WTC11 (cell line): ENCODE measurements at regions not wholly inside any gene's neighbourhood (a gene's known extent, or its start where the extent isn't known, plus 50 kb on each side); places are given as distances from the start of the nearest gene placed in this dataset.

ENCODE experiments used
- ATAC-seq: fragments of 200-7000 bp; cut with Tn5 transposase; 2 replicates; pipeline ENCODE4 v1.10.0; 2021; ENCODE audit warnings: mild to moderate bottlenecking, moderate library complexity
- CTCF ChIA-PET: fragments of 300-600 bp; sonication (Branson Sonifier 250); formaldehyde crosslinking; loops from one replicate; lab custom pipeline; 2021; ENCODE audit warnings: antibody characterized with exemption; lab: Charles Lee
- POLR2A ChIA-PET: fragments of 350-600 bp; sonication (Branson Sonifier 250); formaldehyde crosslinking; loops from one replicate; lab custom pipeline; 2021; ENCODE audit warnings: antibody characterized with exemption; lab: Charles Lee
- DNase-seq: peaks from one replicate; pipeline ENCODE4 v3.0.0; 2021; ENCODE audit warnings: low spot score
- H3K27ac Mint-ChIP-seq: 2 replicates; pipeline ENCODE4 v1.8.0; 2021; ENCODE audit warnings: mixed read lengths
- H3K27me3 Mint-ChIP-seq: 2 replicates; pipeline ENCODE4 v1.8.0; 2021; ENCODE audit warnings: low read depth, mild to moderate bottlenecking, moderate library complexity, mixed read lengths
- H3K36me3 Mint-ChIP-seq: 2 replicates; pipeline ENCODE4 v1.8.0; 2021; ENCODE audit warnings: mixed read lengths
- H3K4me1 Mint-ChIP-seq: 2 replicates; pipeline ENCODE4 v1.8.0; 2022; ENCODE audit warnings: mixed read lengths
- H3K4me3 Mint-ChIP-seq: 2 replicates; pipeline ENCODE4 v1.8.0; 2021; ENCODE audit warnings: mild to moderate bottlenecking, moderate library complexity, mixed read lengths
- H3K9me3 Mint-ChIP-seq: 2 replicates; pipeline ENCODE4 v1.8.0; 2021; ENCODE audit warnings: mixed read lengths
- CREB1 ChIP-seq: sonication (generic); formaldehyde crosslinking; IDR thresholded peaks from 2 replicates; pipeline ENCODE4 v1.8.0; 2023; ENCODE audit warnings: mild to moderate bottlenecking, missing genetic modification reagents
- CREM ChIP-seq: sonication (generic); formaldehyde crosslinking; IDR thresholded peaks from 2 replicates; pipeline ENCODE4 v1.8.1; 2022; ENCODE audit warnings: mild to moderate bottlenecking, missing genetic modification reagents, moderate library complexity
- ESRRA ChIP-seq: sonication (generic); formaldehyde crosslinking; IDR thresholded peaks from 2 replicates; pipeline ENCODE4 v1.8.1; 2022; ENCODE audit warnings: mild to moderate bottlenecking, missing genetic modification reagents, borderline replicate concordance
- NFE2L1 ChIP-seq: sonication (generic); formaldehyde crosslinking; IDR thresholded peaks from 2 replicates; pipeline ENCODE4 v1.8.1; 2023; ENCODE audit warnings: missing genetic modification reagents
- NFYB ChIP-seq: sonication (generic); formaldehyde crosslinking; conservative IDR thresholded peaks from 2 replicates; pipeline ENCODE4 v1.8.0; 2022; ENCODE audit warnings: low read depth, missing genetic modification reagents
- PRRX2 ChIP-seq: fragments of 250-450 bp; sonication (Bioruptor Pico); IDR thresholded peaks from 2 replicates; pipeline ENCODE4 v1.8.0; 2021; ENCODE audit warnings: mild to moderate bottlenecking
- SOX15 ChIP-seq: fragments of 250-450 bp; sonication (Bioruptor Pico); IDR thresholded peaks from 2 replicates; pipeline ENCODE4 v1.9.0; 2021; ENCODE audit warnings: mild to moderate bottlenecking
- SP1 ChIP-seq: sonication (generic); formaldehyde crosslinking; conservative IDR thresholded peaks from 2 replicates; pipeline ENCODE4 v1.8.1; 2022; ENCODE audit warnings: missing genetic modification reagents
- TEAD4 ChIP-seq: sonication (generic); formaldehyde crosslinking; IDR thresholded peaks from 2 replicates; pipeline ENCODE4 v1.8.0; 2022; ENCODE audit warnings: mild to moderate bottlenecking, missing genetic modification reagents
- TP53 ChIP-seq: sonication (generic); formaldehyde crosslinking; IDR thresholded peaks from 2 replicates; pipeline ENCODE4 v1.8.1; 2023; ENCODE audit warnings: mild to moderate bottlenecking, missing genetic modification reagents
- ZNF121 ChIP-seq: sonication (generic); formaldehyde crosslinking; IDR thresholded peaks from 2 replicates; pipeline ENCODE4 v1.8.0; 2023; ENCODE audit warnings: missing genetic modification reagents
- ZNF232 ChIP-seq: sonication (generic); formaldehyde crosslinking; IDR thresholded peaks from 2 replicates; pipeline ENCODE4 v1.8.0; 2022; ENCODE audit warnings: mild to moderate bottlenecking, missing genetic modification reagents
- ZNF396 ChIP-seq: fragments of 250-450 bp; sonication (Bioruptor Pico); IDR thresholded peaks from 2 replicates; pipeline ENCODE4 v1.8.0; 2021; ENCODE audit warnings: mild to moderate bottlenecking, moderate library complexity, borderline replicate concordance
- ZNF671 ChIP-seq: fragments of 250-450 bp; sonication (Bioruptor Pico); IDR thresholded peaks from 2 replicates; pipeline ENCODE4 v1.8.0; 2021; ENCODE audit warnings: mild to moderate bottlenecking
- TF ChIP-seq, protein P1 (sequence below): sonication (generic); formaldehyde crosslinking; IDR thresholded peaks from 2 replicates; pipeline ENCODE4 v1.8.1; 2023; ENCODE audit warnings: mild to moderate bottlenecking, missing genetic modification reagents, moderate library complexity
- TF ChIP-seq, protein P2 (sequence below): sonication (generic); formaldehyde crosslinking; IDR thresholded peaks from 2 replicates; pipeline ENCODE4 v1.8.1; 2023; ENCODE audit warnings: mild to moderate bottlenecking, missing genetic modification reagents
- TF ChIP-seq, protein P3 (sequence below): sonication (generic); formaldehyde crosslinking; IDR thresholded peaks from 2 replicates; pipeline ENCODE4 v1.8.0; 2022; ENCODE audit warnings: missing genetic modification reagents
- TF ChIP-seq, protein P4 (sequence below): fragments of 250-450 bp; sonication (Bioruptor Pico); IDR thresholded peaks from 2 replicates; pipeline ENCODE4 v1.9.0; 2021; ENCODE audit warnings: mild to moderate bottlenecking
- TF ChIP-seq, protein P5 (sequence below): sonication (generic); formaldehyde crosslinking; IDR thresholded peaks from 2 replicates; pipeline ENCODE4 v1.8.1; 2023; ENCODE audit warnings: mild to moderate bottlenecking, missing genetic modification reagents
- TF ChIP-seq, protein P6 (sequence below): sonication (generic); formaldehyde crosslinking; IDR thresholded peaks from 2 replicates; pipeline ENCODE4 v1.8.1; 2022; ENCODE audit warnings: missing genetic modification reagents, borderline replicate concordance

DNA sequence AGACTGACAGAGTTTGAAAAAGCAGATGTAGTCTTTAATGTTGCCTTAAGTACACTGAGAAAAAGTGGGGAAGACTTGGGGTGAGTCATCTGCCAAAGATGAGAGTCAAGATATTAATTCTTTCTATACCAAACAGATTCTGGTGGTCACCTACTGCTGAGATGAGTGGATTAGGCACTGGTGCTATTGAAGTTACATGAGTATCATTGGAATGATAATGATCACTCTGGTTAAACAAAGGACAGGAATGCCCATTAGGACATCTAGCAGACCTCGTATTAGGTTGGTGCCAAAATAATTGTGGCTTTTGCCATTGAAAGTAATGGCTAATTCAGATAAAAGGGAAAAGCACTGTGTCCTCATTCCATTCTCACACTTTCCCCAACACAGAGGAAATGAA is 1588.9 kb downstream of the KCNT2 start:
- H3K27me3 Mint-ChIP-seq = no peaks in the 10 kb centered on the region
- TF ChIP-seq, protein P1, sequence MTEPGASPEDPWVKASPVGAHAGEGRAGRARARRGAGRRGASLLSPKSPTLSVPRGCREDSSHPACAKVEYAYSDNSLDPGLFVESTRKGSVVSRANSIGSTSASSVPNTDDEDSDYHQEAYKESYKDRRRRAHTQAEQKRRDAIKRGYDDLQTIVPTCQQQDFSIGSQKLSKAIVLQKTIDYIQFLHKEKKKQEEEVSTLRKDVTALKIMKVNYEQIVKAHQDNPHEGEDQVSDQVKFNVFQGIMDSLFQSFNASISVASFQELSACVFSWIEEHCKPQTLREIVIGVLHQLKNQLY = no peak
- no peak for TF ChIP-seq TP53 (CRISPR knock-in tag)
- TF ChIP-seq, protein P2, sequence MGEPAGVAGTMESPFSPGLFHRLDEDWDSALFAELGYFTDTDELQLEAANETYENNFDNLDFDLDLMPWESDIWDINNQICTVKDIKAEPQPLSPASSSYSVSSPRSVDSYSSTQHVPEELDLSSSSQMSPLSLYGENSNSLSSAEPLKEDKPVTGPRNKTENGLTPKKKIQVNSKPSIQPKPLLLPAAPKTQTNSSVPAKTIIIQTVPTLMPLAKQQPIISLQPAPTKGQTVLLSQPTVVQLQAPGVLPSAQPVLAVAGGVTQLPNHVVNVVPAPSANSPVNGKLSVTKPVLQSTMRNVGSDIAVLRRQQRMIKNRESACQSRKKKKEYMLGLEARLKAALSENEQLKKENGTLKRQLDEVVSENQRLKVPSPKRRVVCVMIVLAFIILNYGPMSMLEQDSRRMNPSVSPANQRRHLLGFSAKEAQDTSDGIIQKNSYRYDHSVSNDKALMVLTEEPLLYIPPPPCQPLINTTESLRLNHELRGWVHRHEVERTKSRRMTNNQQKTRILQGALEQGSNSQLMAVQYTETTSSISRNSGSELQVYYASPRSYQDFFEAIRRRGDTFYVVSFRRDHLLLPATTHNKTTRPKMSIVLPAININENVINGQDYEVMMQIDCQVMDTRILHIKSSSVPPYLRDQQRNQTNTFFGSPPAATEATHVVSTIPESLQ (CRISPR knock-in tag) = no peak
- no peak for TF ChIP-seq TEAD4 (CRISPR knock-in tag)
- TF ChIP-seq, protein P3, sequence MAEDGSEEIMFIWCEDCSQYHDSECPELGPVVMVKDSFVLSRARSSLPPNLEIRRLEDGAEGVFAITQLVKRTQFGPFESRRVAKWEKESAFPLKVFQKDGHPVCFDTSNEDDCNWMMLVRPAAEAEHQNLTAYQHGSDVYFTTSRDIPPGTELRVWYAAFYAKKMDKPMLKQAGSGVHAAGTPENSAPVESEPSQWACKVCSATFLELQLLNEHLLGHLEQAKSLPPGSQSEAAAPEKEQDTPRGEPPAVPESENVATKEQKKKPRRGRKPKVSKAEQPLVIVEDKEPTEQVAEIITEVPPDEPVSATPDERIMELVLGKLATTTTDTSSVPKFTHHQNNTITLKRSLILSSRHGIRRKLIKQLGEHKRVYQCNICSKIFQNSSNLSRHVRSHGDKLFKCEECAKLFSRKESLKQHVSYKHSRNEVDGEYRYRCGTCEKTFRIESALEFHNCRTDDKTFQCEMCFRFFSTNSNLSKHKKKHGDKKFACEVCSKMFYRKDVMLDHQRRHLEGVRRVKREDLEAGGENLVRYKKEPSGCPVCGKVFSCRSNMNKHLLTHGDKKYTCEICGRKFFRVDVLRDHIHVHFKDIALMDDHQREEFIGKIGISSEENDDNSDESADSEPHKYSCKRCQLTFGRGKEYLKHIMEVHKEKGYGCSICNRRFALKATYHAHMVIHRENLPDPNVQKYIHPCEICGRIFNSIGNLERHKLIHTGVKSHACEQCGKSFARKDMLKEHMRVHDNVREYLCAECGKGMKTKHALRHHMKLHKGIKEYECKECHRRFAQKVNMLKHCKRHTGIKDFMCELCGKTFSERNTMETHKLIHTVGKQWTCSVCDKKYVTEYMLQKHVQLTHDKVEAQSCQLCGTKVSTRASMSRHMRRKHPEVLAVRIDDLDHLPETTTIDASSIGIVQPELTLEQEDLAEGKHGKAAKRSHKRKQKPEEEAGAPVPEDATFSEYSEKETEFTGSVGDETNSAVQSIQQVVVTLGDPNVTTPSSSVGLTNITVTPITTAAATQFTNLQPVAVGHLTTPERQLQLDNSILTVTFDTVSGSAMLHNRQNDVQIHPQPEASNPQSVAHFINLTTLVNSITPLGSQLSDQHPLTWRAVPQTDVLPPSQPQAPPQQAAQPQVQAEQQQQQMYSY (CRISPR knock-in tag) = no peak
- TF ChIP-seq, protein P4, sequence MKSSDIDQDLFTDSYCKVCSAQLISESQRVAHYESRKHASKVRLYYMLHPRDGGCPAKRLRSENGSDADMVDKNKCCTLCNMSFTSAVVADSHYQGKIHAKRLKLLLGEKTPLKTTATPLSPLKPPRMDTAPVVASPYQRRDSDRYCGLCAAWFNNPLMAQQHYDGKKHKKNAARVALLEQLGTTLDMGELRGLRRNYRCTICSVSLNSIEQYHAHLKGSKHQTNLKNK (CRISPR knock-in tag) = no peak
- CTCF ChIA-PET = no interaction called here
- ATAC-seq = no peak
- no peak overlapping the region for H3K27ac Mint-ChIP-seq
- no peaks in the 10 kb centered on the region for H3K4me1 Mint-ChIP-seq
- POLR2A ChIA-PET = no interaction called here
- no peak for DNase-seq
- peaks cover 7% of the 10 kb centered on the region for H3K36me3 Mint-ChIP-seq
- H3K9me3 Mint-ChIP-seq = peaks cover 15% of the 10 kb centered on the region
- no peak overlapping the region for H3K4me3 Mint-ChIP-seq

DNA sequence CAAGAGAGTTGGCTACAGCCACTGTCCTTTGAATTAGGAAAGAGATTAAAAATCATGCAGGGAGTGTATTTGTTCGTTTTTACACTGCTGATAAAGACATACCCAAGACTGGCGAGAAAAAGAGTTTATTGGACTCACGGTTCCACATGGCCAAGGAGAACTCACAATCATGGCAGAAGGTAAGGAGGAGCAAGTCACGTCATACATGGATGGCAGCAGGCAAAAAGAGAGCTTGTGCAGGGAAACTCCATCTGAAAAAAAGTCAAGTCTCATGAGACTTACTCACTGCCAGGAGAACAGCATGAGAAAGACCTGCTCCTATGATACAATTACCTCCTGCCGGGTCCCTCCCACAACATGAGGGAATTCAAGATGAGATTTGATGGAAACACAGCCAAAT is 1595.2 kb downstream of the KCNT2 start:
- no peak for TF ChIP-seq NFE2L1 (CRISPR knock-in tag)
- TF ChIP-seq CREB1 (CRISPR knock-in tag) = no peak
- TF ChIP-seq CREM (CRISPR knock-in tag) = no peak
- TF ChIP-seq ZNF396 = no peak
- no peak for TF ChIP-seq ZNF121 (CRISPR knock-in tag)
- peaks cover 32% of the 10 kb centered on the region for H3K9me3 Mint-ChIP-seq
- DNase-seq (no peak), ATAC-seq (no peak)
- H3K36me3 Mint-ChIP-seq = peaks cover 22% of the 10 kb centered on the region
- H3K4me3 Mint-ChIP-seq = no peak overlapping the region
- H3K27ac Mint-ChIP-seq = no peak overlapping the region
- H3K27me3 Mint-ChIP-seq = no peaks in the 10 kb centered on the region
- ChIA-PET POLR2A (no interaction called here), CTCF (no interaction called here)
- H3K4me1 Mint-ChIP-seq = peaks cover 12% of the 10 kb centered on the region

DNA sequence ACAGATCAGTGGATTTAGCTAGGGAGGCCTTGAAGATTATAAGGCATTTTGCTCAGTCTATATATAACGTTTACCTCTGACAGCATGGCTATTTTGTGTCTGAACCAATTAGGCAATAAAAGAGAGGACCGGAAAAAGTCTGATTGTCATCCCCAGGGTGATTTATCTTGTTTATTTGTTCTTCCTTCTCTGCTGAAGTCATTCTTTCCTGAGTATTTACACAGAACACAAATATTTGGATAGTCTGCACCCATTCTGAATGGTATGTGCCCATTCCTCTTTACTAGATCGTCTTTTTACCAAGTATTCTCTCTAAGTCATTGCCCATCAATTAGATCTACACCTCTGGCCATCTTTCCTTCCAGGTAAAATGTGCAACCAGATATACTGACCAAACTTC is 1602.9 kb downstream of the KCNT2 start:
- Mint-ChIP-seq H3K9me3 (no peaks in the 10 kb centered on the region), H3K4me3 (no peak overlapping the region), H3K36me3 (no peaks in the 10 kb centered on the region), H3K4me1 (peaks cover 11% of the 10 kb centered on the region), H3K27me3 (no peaks in the 10 kb centered on the region), H3K27ac (no peak overlapping the region)
- DNase-seq (no peak), ATAC-seq (no peak)
- no peak for TF ChIP-seq ESRRA (CRISPR knock-in tag)
- no peak for TF ChIP-seq NFYB (CRISPR knock-in tag)
- TF ChIP-seq ZNF232 (CRISPR knock-in tag) = no peak
- no peak for TF ChIP-seq ZNF671 (CRISPR knock-in tag)
- TF ChIP-seq, protein P5, sequence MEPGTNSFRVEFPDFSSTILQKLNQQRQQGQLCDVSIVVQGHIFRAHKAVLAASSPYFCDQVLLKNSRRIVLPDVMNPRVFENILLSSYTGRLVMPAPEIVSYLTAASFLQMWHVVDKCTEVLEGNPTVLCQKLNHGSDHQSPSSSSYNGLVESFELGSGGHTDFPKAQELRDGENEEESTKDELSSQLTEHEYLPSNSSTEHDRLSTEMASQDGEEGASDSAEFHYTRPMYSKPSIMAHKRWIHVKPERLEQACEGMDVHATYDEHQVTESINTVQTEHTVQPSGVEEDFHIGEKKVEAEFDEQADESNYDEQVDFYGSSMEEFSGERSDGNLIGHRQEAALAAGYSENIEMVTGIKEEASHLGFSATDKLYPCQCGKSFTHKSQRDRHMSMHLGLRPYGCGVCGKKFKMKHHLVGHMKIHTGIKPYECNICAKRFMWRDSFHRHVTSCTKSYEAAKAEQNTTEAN (CRISPR knock-in tag) = no peak
- TF ChIP-seq, protein P4 (CRISPR knock-in tag) = no peak
- no peak for TF ChIP-seq SP1 (CRISPR knock-in tag)
- TF ChIP-seq, protein P6, sequence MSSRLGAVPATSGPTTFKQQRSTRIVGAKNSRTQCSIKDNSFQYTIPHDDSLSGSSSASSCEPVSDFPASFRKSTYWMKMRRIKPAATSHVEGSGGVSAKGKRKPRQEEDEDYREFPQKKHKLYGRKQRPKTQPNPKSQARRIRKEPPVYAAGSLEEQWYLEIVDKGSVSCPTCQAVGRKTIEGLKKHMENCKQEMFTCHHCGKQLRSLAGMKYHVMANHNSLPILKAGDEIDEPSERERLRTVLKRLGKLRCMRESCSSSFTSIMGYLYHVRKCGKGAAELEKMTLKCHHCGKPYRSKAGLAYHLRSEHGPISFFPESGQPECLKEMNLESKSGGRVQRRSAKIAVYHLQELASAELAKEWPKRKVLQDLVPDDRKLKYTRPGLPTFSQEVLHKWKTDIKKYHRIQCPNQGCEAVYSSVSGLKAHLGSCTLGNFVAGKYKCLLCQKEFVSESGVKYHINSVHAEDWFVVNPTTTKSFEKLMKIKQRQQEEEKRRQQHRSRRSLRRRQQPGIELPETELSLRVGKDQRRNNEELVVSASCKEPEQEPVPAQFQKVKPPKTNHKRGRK = no peak
- TF ChIP-seq SOX15 (CRISPR knock-in tag) = no peak
- no peak for TF ChIP-seq ZNF121 (CRISPR knock-in tag)
- TF ChIP-seq PRRX2 (CRISPR knock-in tag) = no peak
- ChIA-PET POLR2A (interaction anchor here (0.7 kb wide), 1 partner anchor 238 kb away, joined by 4 read pairs; no protein-coding TSS in a partner anchor), CTCF (no interaction called here)
